NCI-H446 (cell line): ENCODE measurements at regions not wholly inside any gene's neighbourhood (a gene's known extent, or its start where the extent isn't known, plus 50 kb on each side); places are given as distances from the start of the nearest gene placed in this dataset.

Source experiments
- DNase-seq, 2 experiments: peaks; one replicate each; lab custom pipeline; 2025; lab: John Stamatoyannopoulos, UW

DNA sequence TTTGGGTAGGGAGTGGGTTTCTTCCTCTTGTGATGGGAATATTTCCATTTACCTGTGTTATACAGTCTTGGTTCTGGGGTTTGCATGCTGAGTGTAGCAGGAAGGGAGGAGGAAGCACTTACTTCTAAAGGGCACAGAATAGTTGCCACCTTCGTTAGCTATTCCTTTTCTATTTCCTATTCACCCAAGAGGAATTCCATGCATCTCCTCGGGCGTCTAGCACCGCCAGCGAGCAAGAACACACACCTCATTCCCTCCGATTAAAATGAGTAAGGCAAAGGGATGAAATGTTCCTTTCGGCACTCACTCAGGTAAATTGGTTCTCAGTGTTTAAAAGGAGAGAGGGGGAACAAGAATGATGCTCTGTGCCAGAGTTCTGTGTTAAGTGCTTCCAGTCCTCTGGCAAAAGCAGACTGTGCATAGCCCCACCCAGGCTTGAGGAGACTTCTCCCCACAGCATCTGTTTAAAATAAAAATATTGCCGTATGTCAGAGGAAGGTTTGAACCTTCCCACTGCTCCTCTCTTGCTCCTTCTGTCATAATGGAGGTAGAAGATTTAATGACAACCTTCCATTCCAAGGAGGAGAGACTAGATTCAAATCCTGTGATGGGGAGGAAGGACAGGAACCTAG lies 351.4 kb downstream of the PTTG2 start:
- no peak for DNase-seq

DNA sequence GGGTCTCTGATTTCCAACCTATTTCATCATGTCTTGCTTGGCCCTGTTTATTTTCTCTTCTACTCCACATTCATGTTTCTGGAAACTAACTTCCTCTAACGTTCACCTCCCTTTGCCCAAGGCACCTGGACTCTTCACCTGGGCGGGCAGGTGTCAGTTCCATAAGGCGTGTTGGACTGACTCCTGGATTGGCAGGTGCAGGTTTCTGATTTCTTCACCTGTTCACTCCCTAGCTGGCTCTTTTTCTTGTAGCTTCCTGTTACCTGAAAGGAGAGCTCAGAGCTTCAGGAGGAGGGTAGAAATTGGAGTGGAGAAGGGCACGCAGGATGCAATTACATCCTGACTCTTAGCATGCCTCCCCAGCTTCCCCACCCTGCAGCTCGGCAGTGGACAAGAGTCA lies 350.8 kb upstream of the KLF3 start:
- no peak for DNase-seq

DNA sequence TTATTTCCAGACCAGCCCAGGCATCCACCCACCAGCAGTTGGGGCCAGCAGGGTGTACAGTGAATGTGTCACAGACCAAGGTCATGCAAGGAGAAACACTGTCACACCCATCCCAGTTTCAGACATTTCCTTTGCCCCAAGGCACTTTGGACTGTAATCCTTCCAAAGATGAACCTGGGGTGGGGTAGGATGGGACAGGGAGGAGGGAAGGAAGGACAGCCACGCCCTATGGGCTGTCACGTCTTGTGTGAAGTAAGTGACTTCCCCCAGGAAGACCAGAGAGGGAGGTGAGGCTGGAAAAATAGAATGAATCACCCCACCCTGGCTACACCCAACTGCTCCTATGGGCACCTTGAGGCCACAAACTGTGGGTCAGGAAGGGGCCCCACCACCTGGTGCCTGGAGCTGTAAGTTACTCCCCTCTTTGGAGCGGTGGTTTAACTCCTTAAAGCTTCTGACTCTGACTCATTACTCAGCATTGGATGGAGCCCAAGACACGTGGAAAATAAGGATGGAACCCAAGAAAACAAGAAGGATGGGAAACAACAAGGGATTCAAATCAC lies 349.9 kb upstream of the KLF3 start:
- no peak for DNase-seq

DNA sequence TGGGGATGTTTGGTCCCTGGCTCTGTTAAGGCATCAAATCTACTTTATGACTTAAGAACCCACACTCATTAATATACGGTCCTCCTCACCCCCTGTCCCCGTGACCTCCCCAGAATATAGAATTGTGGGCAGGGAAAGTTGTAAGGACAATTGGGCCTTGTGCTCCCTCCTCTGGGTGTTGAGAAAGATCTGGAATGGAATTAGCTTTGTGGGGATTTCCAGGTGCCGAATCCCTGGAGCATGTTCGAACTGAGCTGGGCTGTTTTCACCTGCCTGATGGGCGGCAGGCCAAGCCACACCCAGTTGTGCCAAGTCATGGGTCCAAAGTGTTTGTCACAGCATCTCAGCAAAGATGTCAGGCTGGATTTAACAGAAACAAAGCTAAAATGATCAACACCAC lies 349.3 kb upstream of the KLF3 start:
- no peak for DNase-seq

DNA sequence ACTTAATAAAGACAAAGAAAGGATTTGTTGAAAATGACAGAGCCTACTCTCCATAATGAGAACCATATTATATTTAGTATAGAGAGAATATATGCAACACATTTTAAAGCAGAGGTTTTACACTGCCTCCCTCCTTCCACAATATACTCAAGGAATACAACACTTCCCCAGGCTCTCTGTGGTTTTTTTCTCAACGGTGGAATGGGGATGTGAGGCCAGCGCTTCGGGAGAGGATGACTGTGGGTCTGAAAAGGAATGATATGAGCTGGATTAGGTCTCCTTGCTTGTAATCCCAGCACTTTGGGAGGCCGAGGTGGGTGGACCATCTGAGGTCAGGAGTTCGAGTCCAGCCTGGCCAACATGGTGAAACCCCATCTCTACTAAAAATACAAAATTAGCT lies 348.7 kb upstream of the KLF3 start:
- no peak for DNase-seq

DNA sequence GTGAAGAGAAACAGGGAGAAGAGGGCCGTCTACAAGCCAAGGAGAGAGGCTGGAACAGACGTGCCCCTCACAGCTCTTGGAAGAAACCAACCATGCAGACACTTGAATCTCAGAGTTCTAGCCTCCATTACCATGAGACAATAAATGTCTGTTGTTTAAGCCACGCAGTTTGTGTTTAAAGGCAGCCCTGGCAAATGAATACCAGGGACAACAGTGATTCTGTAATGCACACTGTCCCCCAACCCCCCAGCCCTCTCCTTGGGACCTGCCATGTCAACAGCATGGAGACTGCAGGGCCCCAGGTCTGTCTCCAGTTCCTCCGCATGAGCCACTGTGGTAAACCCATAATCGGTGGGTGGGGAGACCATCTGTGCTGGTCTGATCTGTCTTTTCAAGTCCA lies 348.0 kb upstream of the KLF3 start:
- DNase-seq: no peak

DNA sequence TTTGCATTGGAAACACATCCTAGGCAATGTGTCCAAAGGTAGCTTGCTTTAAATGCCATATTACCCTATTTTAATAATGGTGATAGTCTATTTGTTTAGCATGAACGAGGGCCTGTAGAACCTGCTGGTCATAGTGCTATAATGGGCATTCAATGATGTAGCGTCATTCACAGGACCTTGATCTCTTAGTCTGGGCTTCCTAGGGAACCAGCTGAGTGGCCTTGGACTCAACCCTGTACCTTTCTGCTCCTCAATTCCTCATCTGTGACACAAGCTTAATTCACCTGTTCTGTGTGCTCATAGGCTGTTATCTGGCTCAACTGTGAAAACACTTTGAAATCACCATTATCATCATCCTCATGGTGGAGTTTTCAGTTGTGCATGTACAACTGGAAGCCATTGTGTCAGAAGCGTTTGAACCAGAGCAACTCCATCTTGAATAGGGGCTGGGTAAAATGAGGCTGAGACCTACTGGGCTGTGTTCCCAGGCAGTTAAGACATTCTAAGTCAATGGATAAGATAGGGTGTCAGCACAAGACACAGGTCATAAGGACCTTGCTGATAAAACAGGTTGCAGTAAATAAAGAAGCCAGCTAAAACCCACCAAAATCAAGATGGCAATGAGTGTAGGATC lies 346.8 kb upstream of the KLF3 start:
- DNase-seq: no peak

DNA sequence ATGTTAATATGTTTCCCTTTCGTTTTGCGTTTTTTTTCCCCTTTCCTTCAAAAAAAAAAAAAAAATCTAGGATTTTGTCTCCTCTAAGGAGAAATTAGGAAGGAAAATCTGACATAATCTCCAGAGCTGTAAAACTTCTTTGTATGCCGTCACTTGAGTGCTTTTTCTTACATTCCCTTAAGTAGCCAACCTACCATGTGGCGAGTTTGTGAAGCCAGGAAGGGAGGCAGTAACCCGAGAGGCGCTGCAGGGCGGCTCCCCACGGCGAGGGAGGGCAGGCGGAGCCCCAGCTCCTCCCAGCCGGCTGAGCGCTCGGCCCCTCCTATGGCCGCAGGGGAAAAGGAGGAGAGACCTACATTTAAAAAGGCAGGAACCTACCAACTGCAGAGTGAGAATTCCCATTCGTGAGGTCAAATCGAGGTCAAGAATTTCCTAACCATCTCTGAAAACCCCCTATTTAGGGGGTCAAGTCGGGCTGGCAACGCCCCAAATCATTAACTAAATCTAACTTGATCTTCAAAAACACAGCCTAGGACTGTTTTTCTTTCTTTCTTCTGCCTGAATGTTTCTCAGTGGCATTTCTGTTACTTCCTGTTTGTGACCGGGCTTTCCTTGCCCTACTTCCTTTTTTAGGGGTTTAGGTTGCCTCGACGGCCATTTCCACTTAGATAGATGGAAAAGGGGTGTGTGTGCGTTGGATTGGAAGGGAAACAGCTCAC lies 345.1 kb upstream of the KLF3 start:
- DNase-seq: peak; percentile 45 to 88

DNA sequence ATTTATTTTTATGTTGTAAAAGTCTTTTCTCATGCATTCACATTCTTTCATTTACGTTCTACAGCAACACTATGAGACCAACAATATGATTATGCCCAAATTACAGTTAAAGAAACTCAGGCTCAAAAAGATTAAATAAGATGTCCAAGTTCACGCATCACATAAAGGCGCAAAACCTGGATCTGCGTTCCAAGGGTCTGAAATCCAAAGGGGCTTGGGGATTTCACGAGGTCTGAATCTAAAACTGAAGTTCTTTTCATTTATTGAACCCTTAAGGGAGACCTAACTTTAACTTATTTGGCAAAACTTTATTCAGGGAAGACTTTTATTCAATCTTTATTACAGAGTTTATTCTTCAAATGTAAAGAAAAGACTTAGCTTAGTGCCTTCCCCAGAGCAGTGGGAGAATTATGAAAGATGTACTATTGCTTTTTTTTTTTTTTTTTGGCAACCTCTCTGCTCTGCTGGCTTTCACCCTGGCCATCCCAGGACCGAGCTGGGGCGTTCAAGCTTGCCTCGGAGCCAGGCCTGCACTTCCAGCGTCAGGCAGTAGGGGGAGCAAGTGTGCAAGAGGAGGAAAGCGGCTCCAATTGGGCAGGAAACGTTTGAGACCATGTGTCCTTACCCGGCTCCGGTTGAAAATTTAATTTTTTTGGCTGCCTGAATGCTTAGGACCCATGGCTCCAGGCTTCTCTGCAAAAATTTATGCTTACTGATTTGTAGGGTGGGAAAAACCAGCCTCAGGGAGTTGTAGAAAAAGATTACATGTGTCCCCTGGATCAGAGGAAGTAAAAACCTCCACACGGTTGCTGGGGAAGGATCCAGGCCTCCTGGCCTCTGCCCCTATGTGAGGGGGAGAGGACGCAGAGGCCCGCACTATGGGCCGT lies 344.3 kb upstream of the KLF3 start:
- peak; percentile 76 to 92 for DNase-seq

DNA sequence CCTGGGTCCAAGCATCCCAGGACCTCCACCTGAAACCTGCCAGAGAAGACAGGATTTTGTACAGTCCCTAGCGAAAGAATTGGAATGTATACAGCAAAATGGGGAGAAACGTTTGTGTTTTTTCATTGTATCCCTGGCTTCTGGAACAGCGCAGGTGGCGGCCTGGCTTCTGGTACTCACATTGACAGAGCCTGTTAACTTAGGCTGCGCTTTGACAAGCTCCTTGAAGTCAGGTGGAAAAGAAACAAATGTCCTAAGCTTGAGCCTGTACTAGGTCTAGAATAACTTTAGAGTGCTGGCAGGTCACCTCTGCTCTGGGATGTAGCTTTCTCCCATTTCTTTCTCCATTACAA lies 343.7 kb upstream of the KLF3 start:
- DNase-seq: no peak

DNA sequence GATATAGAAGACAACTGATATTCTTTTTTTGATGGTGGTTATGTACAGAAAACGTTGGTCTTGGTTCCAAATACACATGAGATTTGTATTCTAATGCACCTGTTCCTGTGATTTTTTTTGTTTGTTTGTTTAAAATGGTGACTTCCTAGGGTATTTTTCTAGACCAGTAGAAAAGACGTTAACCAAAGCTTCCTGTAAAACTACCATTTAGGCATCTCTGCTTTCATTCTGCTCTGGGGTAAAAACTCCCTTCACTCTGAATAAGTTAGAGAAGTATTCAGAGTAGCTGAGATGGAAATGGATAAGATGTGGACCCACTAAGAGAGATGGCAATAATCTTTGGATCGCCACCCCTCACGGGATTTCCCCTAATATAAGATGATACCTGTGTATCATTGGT lies 343.2 kb upstream of the KLF3 start:
- DNase-seq: no peak

DNA sequence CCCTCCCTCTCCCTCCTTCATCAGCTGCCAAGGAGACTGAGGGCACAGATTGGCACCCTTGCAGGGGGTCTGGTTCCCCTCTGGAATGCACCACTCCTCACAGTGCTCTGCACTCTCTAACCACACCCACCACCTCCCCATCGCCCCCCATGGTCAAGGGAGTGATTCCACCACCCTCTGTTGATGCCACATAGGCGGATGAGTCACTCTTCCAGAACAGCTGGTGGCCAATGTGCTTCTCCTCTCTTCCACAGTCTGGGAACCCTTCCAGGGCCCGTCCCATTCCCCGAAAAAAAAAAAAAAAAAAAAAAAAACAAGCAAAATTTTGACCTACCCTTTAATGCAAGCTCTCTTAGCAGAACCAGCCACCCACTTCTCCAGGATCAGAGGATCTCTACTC lies 341.3 kb upstream of the KLF3 start:
- peak; percentile 81 to 89 for DNase-seq

DNA sequence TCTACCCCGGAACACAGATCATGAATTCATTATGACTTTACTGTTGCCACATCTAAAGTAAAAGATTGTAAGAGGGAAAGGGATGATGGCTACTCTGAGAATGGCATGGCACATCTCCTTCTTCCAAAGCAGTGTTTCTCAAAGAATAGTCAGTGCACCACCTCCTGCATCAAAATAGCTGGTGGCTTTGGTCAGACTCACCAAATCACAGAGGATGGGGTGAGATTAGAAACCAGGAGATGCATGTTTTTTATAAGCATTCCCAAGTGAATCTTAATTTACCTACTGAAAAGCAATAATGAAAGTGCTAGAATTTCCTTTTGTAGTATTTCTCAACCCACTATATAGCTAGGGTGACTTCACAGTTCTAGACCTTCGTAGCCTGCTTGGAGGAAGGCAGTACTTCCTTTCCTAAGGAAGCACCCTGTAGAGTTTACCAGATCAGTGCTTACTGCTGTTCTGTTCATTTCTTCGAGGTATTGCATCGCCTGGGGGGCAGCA lies 340.8 kb upstream of the KLF3 start:
- DNase-seq: peak in 1 of 2 experiments; percentile 78

DNA sequence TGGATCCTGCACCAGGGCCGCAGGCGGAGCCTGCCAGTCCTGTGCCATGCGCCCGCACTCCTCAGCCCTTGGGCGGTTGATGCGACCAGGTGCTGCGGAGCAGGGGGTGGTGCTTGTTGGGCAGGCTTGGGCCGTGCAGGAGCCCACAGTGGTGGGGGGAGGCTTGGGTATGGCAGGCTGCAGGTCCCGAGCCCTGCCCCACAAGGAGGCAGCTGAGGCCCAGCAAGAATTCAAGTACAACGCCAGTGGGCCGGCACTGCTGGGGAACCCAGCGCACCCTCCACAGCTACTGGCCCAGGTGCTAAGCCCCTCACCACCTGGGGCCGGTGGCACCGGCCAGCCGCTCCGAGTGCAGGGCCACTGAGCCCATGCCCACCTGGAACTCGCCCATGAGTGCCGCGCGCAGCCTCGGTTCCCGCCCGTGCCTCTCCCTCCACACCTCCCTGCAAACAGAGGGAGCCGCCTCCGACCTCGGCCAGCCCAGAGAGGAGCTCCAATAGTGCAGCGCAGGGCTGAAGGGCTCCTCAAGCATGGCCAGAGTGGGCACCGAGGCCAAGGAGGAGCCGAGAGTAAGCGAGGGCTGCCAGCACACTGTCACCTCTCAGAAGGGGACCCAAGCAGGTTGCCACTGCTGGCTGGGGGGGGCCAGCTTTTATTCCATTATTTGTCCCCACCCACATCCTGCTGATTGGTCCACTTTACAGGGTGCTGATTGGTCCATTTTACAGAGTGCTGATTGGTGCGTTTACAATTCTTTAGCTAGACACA lies 339.0 kb upstream of the KLF3 start:
- no peak for DNase-seq

DNA sequence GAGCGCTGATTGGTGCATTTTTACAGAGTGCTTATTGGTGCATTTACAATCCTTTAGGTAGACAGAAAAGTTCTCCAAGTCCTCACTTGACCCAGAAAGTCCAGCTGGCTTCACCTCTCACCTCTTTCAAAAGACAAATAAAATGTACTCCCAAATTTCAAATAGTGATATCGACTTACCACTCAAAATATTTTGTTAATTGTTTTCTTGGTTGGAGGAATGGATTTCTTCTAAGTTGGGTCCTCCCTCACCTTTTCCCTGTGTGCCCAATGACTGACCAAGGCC lies 338.4 kb upstream of the KLF3 start:
- DNase-seq: no peak

DNA sequence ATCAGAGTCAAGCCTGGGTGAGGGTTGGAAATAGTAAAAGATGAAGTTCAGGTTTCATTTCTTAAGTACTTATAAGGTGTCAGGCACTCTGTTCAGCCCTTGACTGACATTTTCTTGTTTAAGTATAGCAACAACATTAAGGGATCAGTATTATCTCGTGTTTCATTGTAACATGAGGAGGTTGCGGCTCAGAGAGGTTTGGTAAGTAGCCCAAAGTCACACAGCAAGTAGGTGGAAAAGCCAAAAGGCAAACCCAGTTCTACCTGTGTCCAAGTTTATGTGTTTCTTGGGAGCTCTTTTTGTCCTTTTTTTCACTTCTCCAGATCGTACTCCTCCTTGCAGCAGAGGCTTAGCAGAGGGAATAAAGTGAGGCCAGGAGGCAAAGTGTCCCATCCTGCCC lies 337.5 kb upstream of the KLF3 start:
- no peak for DNase-seq

DNA sequence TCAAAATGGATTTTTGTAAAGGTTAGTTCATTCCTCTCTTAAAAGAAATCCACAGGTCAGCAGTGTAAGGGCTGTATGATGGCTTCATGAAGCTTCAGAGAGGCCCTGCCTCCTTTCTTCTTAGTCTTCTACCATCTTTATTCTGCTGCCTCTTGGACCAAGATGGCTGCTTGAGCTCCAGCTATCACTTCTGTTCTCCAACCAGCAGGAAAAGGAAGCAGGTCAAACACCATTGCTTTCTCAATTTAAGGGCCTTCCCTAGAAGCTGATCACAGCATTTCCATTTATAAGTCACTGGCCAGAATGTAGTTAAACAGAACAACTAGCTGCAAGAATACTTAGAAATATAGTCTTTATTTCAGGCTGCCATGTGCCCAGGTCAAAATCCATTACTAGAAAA lies 336.8 kb upstream of the KLF3 start:
- DNase-seq: no peak

DNA sequence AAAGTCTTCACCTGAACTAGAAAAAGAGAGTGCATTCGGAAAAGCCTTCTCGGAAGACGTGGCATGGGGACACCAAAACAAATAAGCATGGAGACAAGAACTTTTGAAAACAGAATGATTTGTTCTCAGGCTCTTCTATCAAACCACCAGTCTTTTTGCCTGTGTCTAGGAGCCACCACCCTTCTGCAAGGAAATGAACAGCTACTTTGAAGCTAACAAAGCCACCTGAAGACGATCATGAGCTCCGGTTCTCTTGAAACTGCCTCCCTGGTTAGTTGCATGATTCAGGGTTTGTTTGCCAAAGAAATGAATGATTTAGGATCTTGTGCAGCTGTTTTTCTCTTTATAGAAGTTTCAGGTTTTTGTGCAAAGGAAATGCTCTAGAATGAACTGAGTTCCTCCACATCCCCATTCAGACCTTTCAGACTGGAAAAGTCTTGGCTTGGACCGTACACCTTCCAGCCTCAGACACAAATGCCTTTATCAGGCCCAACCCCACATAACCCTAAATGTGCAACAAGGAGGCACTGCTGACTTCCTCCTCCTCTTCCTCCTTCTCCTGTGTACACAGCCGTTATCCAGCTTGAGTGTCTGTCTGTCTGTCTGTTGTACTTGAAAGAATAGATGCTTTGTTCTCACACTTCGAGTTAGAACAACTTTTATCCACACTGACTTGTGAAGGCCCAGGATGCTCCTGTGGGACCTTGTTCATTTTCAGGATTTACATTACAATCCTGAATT lies 334.8 kb upstream of the KLF3 start:
- DNase-seq: no peak

DNA sequence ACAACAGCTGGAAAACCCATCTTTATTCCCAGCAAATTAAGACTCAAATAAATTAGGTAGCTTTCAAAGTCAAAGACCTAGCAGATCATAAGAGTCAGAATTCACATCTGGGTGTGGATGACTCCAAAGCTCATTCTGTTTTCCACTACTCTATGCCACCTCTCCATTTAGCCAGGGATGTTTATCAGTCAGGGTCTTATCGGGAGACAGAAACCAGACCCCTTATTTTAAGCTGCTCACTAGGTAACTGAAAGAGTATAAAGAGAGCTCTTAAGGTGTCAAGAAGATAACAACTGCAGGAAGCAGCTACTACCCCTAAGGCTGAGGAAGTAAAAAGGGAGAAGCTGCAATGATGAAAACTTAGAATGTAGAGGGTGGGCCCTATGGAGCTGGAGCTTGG lies 333.7 kb upstream of the KLF3 start:
- no peak for DNase-seq

DNA sequence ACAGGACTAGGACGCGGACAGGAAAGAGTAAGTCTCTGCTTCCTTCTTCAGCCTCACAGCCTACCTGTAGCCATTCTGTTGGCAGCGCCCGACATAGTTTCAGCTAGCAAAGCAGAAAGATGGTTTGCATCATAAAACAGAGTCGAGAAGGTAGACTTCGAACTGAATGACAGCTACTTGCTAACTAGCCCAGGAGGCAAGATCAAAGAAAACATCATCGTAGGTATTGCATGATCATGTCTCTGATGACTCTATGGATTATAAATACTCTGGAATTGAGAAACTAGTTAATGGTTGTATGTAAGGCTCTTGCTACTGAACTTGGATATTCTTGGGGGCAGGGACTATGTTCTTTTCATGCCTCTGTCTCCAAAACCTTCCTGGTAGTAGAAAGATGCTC lies 333.1 kb upstream of the KLF3 start:
- no peak for DNase-seq

DNA sequence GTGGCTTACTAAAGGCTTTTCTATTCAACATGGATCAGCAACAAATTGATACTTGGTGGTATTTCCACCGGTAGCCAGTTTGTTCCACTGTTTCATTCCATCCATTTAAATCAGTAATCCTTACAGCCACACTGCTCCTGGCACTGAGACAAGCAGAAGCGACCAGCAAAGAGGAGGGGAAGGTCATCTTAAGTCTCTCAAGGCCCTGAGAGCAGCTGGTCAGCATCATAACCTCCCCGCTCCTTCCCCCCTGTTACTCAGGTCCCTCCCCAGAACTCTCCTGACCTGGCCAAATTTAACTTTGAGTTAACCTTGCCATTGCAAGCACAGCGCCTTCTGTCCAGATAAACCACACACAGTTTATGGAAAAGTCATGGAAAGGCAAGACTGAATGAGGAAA lies 331.3 kb upstream of the KLF3 start:
- no peak for DNase-seq
